SH-SY5Y (cell line): ENCODE measurements at regions not wholly inside any gene's neighbourhood (a gene's known extent, or its start where the extent isn't known, plus 50 kb on each side); places are given as distances from the start of the nearest gene placed in this dataset.

ENCODE experiments used
- GATA2 ChIP-seq: IDR thresholded peaks from 2 replicates; pipeline ENCODE4 v1.6.1; 2011; ENCODE audit warnings: mild to moderate bottlenecking, low read depth, low read length
- GATA3 ChIP-seq: IDR thresholded peaks from 2 replicates; pipeline ENCODE4 v1.6.1; 2011; ENCODE audit warnings: low read depth, mild to moderate bottlenecking, low read length, moderate library complexity

GRCh38 chr16:52871481-52871880, 181.2 kb downstream of the CHD9NB start:
- no peak for TF ChIP-seq GATA3
- no peak for TF ChIP-seq GATA2
